CD14-positive monocyte (primary cell): ENCODE measurements at regions not wholly inside any gene's neighbourhood (a gene's known extent, or its start where the extent isn't known, plus 50 kb on each side); places are given as distances from the start of the nearest gene placed in this dataset.

ENCODE experiments used
- DNase-seq, 3 donors: peaks; one replicate each; pipeline ENCODE4 v3.0.0-alpha.2; 2011 to 2022
- H2AFZ ChIP-seq: 2 replicates; pipeline ENCODE4 v1.6.0; 2012; ENCODE audit warnings: mild to moderate bottlenecking, low read depth, low read length, inconsistent platforms; ENCODE audit not compliant: insufficient read depth, poor library complexity, severe bottlenecking
- H3K27ac ChIP-seq, 2 donors: 1 replicate in 1 of 2; 2 replicates in 1 of 2; pipeline ENCODE4 v1.5.1; 2012 to 2013; ENCODE audit warnings: low read length in 2 of 2, control low read depth in 1 of 2, inconsistent platforms in 1 of 2, low read depth in 1 of 2, mild to moderate bottlenecking in 1 of 2
- H3K27me3 ChIP-seq, 2 donors: one replicate each; pipeline versions ENCODE4 v1.6.0 to v1.6.1; 2011 to 2013; ENCODE audit warnings: low read length in 2 of 2; ENCODE audit not compliant: control insufficient read depth in 2 of 2, insufficient read depth in 2 of 2
- H3K36me3 ChIP-seq, 2 donors: replicated peaks in 1 of 2; 1 replicate in 1 of 2; 2 replicates in 1 of 2; pipeline versions ENCODE4 v1.5.1 to v1.6.1; 2012 to 2013; ENCODE audit warnings: low read length in 2 of 2, control low read depth in 1 of 2, inconsistent platforms in 1 of 2, mild to moderate bottlenecking in 1 of 2; ENCODE audit not compliant: insufficient read depth in 2 of 2, control insufficient read depth in 1 of 2
- H3K4me1 ChIP-seq, 2 donors: 1 replicate in 1 of 2; 2 replicates in 1 of 2; pipeline versions ENCODE4 v1.5.1 to v1.6.1; 2012 to 2013; ENCODE audit warnings: low read length in 2 of 2, control low read depth in 1 of 2, inconsistent platforms in 1 of 2, mild to moderate bottlenecking in 1 of 2, moderate library complexity in 1 of 2; ENCODE audit not compliant: insufficient read depth in 2 of 2, control insufficient read depth in 1 of 2
- H3K4me2 ChIP-seq: replicated peaks from 2 replicates; pipeline ENCODE3; 2012; ENCODE audit warnings: low read length, moderate library complexity, mild to moderate bottlenecking; ENCODE audit not compliant: poor library complexity, severe bottlenecking; ENCODE audit errors: extremely low read depth
- H3K4me3 ChIP-seq, 3 experiments: fragments of 200-600 bp in 1 of 3; sonication (generic) in 1 of 3; replicated peaks in 1 of 3; 1 replicate in 2 of 3; 2 replicates in 1 of 3; pipeline ENCODE4 v1.5.1; 2011 to 2013; ENCODE audit warnings: low read length in 3 of 3, mild to moderate bottlenecking in 3 of 3, control low read depth in 2 of 3, low read depth in 2 of 3, inconsistent platforms in 1 of 3, moderate library complexity in 1 of 3
- H3K79me2 ChIP-seq: 2 replicates; pipeline ENCODE4 v1.6.0; 2012; ENCODE audit warnings: mild to moderate bottlenecking, control low read depth, inconsistent platforms, low read length, moderate library complexity; ENCODE audit not compliant: insufficient read depth
- H3K9ac ChIP-seq: 2 replicates; pipeline ENCODE4 v1.6.0; 2017; ENCODE audit warnings: low read length, mild to moderate bottlenecking; ENCODE audit not compliant: insufficient read depth, poor library complexity, severe bottlenecking
- H3K9me3 ChIP-seq, 2 donors: replicated peaks in 1 of 2; 1 replicate in 1 of 2; 2 replicates in 1 of 2; pipeline versions ENCODE4 v1.5.1 to v1.6.1; 2012 to 2013; ENCODE audit warnings: low read length in 2 of 2, control low read depth in 1 of 2; ENCODE audit not compliant: control insufficient read depth in 1 of 2, insufficient read depth in 1 of 2
- H4K20me1 ChIP-seq: 2 replicates; pipeline ENCODE4 v1.6.0; 2012; ENCODE audit warnings: mild to moderate bottlenecking, low read length, control low read depth, moderate library complexity; ENCODE audit not compliant: insufficient read depth
- H3K27ac Mint-ChIP-seq, 7 donors: one replicate each; pipeline ENCODE4 v1.8.0; 2020; ENCODE audit warnings: mild to moderate bottlenecking in 7 of 7, mixed read lengths in 7 of 7, moderate library complexity in 6 of 7, inconsistent platforms in 2 of 7
- H3K27me3 Mint-ChIP-seq, 3 donors: one replicate each; pipeline ENCODE4 v1.8.0; 2021 to 2022; ENCODE audit warnings: low read depth in 3 of 3, mild to moderate bottlenecking in 3 of 3, mixed read lengths in 3 of 3, moderate library complexity in 3 of 3, inconsistent platforms in 1 of 3
- H3K36me3 Mint-ChIP-seq, 2 donors: one replicate each; pipeline ENCODE4 v1.8.0; 2020; ENCODE audit warnings: mixed read lengths in 2 of 2, inconsistent platforms in 1 of 2, mild to moderate bottlenecking in 1 of 2
- H3K4me1 Mint-ChIP-seq: one replicate; pipeline ENCODE4 v1.8.0; 2020; ENCODE audit warnings: mild to moderate bottlenecking, mixed read lengths
- H3K4me3 Mint-ChIP-seq, 2 donors: one replicate each; pipeline ENCODE4 v1.8.0; 2020; ENCODE audit warnings: mild to moderate bottlenecking in 2 of 2, mixed read lengths in 2 of 2, moderate library complexity in 1 of 2
- H3K9me3 Mint-ChIP-seq, 7 donors: one replicate each; pipeline ENCODE4 v1.8.0; 2020 to 2022; ENCODE audit warnings: mixed read lengths in 7 of 7, mild to moderate bottlenecking in 6 of 7, moderate library complexity in 6 of 7, inconsistent platforms in 2 of 7
- WGBS: methylation state at CpG from one replicate; pipeline ENCODE4 v1.1.5; 2013; ENCODE audit warnings: missing lambda C conversion rate; ENCODE audit not compliant: insufficient coverage; 5-methylcytosine and 5-hydroxymethylcytosine counted together
- intact Hi-C, 2 donors: fragments of 100-400 bp; cut with micrococcal nuclease; formaldehyde crosslinking; loops; one replicate each; pipeline versions ENCODE4 v1.15.0 to v1.15.1; 2023
- TF ChIP-seq, protein P1 (sequence below): fragments of 200-600 bp; IDR thresholded peaks from one replicate; pipeline ENCODE4 v1.8.0; 2022; ENCODE audit warnings: antibody characterized with exemption, mild to moderate bottlenecking

GRCh38 chr6:144947398-144947976, 662.4 kb downstream of the UTRN start:
- H3K36me3 ChIP-seq = no peaks in the 10 kb centered on the region
- H3K27me3 Mint-ChIP-seq = peaks cover 0 to 1% (median 0%) of the 10 kb centered on the region in 3 donors
- 90% methylated on average over 2 of the region's 4 CpGs for WGBS
- H3K9me3 ChIP-seq = peaks cover 0 to 5% of the 10 kb centered on the region in 2 donors
- H3K9ac ChIP-seq = no peak overlapping the region
- no peaks in the 10 kb centered on the region for H3K4me1 Mint-ChIP-seq
- no peaks in the 10 kb centered on the region for H3K36me3 Mint-ChIP-seq
- TF ChIP-seq, protein P1, sequence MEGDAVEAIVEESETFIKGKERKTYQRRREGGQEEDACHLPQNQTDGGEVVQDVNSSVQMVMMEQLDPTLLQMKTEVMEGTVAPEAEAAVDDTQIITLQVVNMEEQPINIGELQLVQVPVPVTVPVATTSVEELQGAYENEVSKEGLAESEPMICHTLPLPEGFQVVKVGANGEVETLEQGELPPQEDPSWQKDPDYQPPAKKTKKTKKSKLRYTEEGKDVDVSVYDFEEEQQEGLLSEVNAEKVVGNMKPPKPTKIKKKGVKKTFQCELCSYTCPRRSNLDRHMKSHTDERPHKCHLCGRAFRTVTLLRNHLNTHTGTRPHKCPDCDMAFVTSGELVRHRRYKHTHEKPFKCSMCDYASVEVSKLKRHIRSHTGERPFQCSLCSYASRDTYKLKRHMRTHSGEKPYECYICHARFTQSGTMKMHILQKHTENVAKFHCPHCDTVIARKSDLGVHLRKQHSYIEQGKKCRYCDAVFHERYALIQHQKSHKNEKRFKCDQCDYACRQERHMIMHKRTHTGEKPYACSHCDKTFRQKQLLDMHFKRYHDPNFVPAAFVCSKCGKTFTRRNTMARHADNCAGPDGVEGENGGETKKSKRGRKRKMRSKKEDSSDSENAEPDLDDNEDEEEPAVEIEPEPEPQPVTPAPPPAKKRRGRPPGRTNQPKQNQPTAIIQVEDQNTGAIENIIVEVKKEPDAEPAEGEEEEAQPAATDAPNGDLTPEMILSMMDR = no peak
- DNase-seq = no peak
- H3K4me1 ChIP-seq = no peaks in the 10 kb centered on the region
- H4K20me1 ChIP-seq = no peaks in the 10 kb centered on the region
- H3K27ac ChIP-seq = no peak overlapping the region
- no peak overlapping the region for H2AFZ ChIP-seq
- peaks cover 0 to 12% (median 3%) of the 10 kb centered on the region in 7 donors for H3K9me3 Mint-ChIP-seq
- H3K27me3 ChIP-seq = no peaks in the 10 kb centered on the region
- no peak overlapping the region for H3K27ac Mint-ChIP-seq
- no peak overlapping the region for H3K4me2 ChIP-seq
- H3K79me2 ChIP-seq = no peaks in the 10 kb centered on the region
- no peak overlapping the region for H3K4me3 ChIP-seq
- no peak overlapping the region for H3K4me3 Mint-ChIP-seq
- intact Hi-C loops = no loop called here

GRCh38 chr6:144951730-144952437, 666.7 kb downstream of the UTRN start:
- no peak overlapping the region for H2AFZ ChIP-seq

More at GRCh38 chr6:144951730-144952437, 666.7 kb downstream of the UTRN start:
- intact Hi-C loops = no loop called here
- Mint-ChIP-seq H3K36me3 (no peaks in the 10 kb centered on the region), H3K4me1 (no peaks in the 10 kb centered on the region), H3K27ac (no peak overlapping the region), H3K27me3 (peaks cover 0 to 4% (median 2%) of the 10 kb centered on the region in 3 donors), H3K9me3 (peaks cover 1 to 9% (median 2%) of the 10 kb centered on the region in 7 donors), H3K4me3 (no peak overlapping the region)
- Histone ChIP-seq H3K4me1 (no peaks in the 10 kb centered on the region), H4K20me1 (no peaks in the 10 kb centered on the region), H3K4me3 (no peak overlapping the region), H3K27me3 (no peaks in the 10 kb centered on the region), H3K36me3 (no peaks in the 10 kb centered on the region), H3K9ac (no peak overlapping the region), H3K79me2 (no peaks in the 10 kb centered on the region), H3K9me3 (peaks cover 0 to 5% of the 10 kb centered on the region in 2 donors), H3K27ac (no peak overlapping the region), H3K4me2 (no peak overlapping the region)
- 100% methylated on average over 1 of the region's 3 CpGs for WGBS
- DNase-seq = no peak
- TF ChIP-seq, protein P1 = no peak
